ENCODE measurements at regions not wholly inside any gene's neighbourhood (a gene's known extent, or its start where the extent isn't known, plus 50 kb on each side); places are given as distances from the start of the nearest gene placed in this dataset.
"Not testable (repeated sequence)": the region's sequence is repeated elsewhere in the genome, so short reads cannot be mapped to it uniquely, and the experiment has no call there.

DNA sequence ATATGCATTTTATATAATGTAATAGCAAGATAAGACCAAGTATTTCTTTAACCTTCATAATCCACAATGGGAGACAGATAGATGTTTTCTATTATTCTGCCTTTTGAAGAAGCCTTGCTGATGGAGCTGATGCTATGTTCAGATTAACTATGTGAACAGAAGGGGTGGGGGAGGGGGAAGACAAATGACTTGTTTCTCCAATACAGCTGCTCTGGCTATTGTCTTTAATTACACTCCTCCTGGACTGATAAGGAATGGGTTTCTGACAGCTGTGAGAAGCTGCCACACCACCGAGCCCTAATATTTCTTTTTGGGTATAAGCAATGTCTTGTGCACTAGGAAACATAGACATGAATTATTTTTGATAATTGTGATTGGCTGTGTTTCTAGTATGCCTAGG lies 62.0 kb downstream of the CAVIN4 start:
- DNase-seq = peak; percentile 79

DNA sequence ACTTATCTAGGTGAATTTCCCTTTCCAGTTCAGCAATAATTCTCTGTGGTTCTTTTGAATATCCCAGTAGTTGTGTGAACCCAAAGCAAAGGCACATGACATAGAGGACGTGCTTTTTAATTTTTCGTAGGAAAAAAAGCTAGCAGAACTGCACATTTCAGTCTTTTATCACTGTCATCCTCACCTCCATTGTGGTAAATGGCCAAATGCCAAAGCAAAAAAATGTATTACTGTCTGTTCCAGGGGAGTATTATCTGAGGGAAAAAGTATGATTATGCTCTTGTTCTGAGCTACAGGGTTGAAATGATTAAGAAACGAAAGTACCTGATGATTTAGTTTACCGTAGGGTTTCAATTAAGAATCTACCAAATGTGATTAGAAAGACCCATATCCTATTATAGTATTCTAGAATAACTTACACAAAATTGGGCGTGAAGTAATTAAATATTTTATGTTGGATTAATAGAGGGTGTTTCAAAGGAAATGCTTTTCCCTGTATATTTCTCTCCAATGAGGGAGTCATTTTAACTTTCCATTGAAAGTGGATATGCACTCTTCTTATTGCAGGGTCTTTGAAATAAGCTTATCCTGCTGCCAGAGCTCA lies 62.7 kb downstream of the CAVIN4 start:
- DNase-seq = no peak

DNA sequence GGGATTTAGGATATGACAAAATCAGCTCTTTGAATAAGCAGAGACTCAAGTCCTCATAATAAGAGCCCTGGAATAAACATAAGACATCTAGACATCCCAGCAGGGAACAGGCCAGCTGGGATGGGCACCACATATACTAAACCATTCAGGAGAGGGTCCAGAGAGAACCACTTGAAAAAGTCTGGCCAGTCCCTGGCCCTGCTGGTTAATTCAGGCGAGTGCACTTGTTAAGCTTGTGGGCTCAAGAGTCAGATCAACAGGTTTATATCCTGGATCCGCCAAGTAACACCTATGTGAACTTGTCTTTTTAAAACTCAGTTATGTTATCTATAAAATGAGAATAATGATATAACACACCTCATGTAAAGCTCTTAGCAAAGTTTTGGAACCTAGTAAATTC lies 63.3 kb downstream of the CAVIN4 start:
- no peak for DNase-seq

DNA sequence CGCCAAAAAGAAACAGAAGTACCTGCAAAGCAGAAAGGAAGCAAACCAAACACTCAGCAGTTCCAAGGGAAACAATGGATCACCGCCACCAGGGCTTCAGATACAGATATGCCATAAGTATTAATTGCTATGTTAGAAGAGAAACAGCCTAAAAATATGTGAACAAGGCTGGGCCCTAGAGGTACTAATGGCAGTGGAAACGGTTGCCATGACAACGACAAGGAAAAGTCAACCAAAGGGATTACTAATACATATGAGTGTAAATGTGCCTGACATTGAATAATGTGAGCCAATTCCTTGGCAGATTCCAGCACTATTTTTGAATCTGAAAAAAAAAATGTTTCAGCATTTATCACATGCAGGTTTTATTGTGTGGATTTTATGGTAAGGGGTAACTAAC lies 75.0 kb downstream of the CAVIN4 start:
- DNase-seq = peak; percentile 38

DNA sequence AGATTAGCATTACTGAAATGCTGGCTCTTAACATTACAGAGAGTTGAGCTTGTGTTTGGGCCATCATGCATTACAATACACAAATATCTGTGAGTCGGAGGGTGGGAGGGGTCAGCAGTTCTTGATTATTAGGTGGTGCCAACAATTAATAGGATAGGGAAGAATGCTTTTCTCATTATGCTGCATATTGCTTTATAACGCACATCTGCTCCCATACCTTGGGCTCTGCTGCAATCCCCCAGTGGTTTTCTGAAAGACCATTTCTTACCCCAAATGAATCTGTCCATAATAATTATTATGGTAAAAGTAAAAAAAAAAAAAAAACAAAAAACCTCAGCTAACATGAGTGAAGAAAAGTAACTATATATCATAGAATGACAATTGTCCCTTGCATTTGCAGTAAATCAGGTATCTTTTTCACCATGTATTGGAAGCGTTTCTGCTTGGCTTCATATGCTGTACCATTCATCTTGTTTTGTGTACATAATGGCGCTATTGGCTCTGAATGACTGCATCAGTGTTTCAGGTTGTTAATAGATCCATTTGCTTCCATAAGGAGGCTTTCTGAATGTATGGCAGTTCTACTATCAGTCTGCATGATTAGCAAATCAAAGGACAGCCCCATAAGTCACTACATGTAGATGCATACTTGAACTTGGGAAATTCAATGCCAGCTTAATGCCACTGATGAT lies 75.9 kb downstream of the CAVIN4 start:
- DNase-seq = no peak

DNA sequence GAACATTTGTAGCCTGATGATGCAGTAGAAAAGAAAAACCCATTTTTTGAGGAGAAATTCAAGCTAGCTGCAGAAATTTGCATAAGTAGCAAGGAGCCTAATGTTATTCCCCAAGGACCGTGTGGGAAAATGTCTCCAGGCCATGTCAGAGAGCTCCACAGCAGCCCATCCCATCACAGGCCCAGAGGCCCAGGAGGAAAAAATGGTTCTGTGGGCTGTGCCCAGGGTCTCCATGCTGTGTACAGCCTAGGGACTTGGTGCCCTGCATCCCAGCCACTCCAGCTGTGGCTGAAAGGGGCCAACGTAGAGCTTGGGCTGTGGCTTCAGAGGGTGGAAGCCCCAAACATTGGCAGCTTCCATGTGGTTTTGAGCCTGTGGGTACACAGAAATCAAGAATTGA lies 79.0 kb downstream of the CAVIN4 start:
- DNase-seq = not testable (repeated sequence)

DNA sequence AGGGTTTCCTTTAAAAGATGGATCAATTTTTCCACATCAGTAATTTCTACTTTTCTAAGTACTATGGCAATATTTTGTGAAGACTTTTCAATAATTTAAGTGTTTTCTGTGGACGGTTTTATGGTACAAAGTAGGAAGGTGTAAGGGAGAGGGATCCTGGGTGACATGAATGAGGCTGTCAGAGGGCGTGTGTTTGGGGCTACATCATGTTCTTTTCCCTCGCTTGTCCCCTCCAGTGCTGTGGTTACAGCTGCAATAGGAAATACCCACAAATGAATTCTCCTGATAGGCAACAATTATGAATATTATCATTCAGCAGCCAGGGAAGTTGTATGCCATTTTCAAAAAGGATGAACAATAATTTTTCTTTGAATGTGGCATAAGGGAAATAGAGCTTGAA lies 83.8 kb downstream of the CAVIN4 start:
- DNase-seq = no peak

DNA sequence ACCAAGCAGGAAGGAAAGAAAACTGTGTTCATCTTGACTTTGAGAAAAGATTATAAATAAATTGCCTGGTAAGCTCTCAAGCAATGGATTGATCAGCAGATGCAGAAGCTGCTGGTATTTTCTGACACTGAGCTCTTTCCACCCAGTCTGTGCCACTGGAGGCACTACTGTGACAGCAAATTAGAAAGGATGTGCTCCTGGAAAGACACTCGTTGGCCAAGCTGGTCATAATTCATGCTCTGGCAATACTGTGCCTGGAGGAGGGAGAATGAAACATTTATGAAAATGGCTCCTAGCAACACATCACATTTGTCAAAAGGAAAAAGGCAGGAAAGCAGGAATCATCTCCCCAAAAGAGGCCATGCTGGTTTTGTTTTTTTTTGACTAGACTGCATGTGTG lies 84.2 kb downstream of the CAVIN4 start:
- DNase-seq = peak; percentile 24

DNA sequence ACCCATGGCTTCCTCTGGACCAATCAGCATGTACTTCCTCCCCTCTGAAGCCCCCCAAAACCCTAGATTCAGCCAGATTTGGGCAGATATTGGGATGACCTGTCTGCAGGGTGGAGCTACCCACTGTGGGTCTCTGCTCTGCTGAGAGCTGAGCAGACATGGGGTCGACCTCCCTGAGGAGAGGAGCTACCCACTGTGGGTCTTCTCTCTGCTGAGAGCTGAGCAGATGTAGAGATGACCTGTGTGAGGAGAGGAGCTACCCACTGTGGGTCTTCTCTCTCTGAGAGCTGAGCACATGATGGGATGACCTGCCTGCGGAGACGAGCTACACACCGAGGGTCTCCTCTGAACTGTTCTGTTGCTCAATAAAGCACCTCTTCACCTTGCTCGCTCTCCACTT lies 89.6 kb downstream of the CAVIN4 start:
- DNase-seq = no peak

DNA sequence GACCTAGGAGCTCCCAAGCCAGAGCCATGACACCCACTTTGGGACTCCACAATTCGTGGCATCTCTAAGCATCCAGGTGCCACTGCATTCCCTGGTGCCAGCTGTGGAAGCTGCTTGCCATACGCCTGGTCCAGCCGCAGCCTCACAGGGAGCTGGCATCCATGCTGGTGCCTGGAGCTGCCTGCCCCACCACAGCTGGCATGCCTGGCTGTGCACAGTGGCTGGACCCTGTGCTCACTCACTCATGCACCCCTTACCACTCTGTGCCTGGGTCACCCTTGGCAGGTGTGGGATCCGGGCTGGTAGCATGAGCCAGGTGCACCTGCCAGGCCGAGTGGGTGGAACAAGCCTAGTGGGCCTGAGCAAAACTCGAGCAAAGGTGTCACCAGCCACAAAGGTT lies 90.1 kb downstream of the CAVIN4 start:
- DNase-seq = no peak

DNA sequence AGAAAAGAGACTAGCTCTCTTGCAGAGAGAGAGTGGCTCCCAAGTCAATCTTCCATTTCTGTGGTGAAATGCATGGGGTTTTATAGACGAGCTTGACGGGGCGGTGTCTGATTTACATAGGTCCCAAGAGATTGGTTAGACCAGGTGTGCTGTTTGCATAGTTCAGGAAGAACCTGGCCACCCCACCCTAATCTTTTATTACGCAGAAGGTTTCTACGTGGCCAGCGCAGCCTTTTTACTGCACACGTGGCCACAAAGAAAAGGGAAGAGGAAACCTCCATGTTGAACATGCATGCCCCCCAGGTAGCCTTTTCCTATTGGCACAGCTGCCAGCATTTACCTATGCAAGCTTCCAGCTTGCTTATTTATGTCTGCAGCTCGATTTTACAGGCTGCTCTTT lies 92.1 kb downstream of the CAVIN4 start:
- DNase-seq = peak; percentile 91

DNA sequence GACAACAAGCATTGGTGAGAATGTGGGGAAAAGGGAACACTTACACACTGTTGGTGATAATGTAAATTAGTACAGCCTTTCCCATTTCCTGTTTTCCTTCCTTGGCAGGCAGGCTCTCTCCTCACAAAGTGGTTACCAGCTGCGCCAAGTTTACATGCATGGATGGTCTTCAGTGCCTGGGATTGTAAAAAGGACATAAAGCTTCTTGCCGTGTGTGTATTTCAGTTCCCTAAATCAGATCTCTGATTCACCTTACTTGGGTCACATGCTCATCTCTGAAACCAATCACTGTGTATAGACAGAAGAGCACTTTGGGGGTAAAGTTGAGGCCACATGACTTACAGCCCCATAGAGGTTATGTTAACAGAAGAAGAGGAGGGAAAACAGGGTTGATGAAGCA lies 92.8 kb downstream of the CAVIN4 start:
- peak; percentile 91 for DNase-seq

DNA sequence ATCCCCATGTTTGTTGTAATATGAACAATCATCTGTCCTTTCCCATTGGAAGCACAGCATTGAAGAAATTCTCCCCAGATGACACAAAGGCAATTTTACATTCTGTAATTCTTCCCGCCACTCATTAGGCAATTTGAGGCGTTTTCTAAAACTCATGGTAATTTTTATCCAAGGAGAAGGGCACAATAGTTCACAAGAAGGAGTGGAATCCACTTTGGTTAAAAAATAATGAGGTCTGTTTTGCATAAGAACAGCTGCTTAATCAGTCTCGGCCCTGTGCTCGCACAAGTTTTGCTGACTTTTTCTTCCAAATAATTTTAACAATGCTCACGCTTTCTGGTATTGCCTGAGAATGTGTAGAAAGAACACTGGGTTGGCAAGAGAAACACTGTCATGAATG lies 94.0 kb downstream of the CAVIN4 start:
- no peak for DNase-seq

DNA sequence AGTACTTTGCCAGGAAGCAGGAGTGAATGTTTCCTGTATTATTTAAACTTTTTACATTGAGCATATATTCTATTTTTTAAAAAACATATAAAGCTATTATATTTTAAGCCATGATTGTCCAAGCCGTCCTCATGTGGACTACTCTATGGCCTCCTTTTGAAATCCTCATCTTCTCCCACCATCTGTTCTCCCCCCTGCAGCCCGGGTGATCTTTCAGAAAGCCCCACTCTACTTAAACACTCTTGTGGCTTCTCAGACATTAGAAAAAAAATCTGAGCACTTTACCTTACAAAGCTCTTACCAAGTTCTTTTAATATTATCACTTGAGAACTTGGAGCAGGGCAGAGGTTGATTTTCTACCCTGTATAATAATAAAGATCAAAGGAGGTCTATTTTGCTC lies 95.4 kb downstream of the CAVIN4 start:
- DNase-seq = no peak

DNA sequence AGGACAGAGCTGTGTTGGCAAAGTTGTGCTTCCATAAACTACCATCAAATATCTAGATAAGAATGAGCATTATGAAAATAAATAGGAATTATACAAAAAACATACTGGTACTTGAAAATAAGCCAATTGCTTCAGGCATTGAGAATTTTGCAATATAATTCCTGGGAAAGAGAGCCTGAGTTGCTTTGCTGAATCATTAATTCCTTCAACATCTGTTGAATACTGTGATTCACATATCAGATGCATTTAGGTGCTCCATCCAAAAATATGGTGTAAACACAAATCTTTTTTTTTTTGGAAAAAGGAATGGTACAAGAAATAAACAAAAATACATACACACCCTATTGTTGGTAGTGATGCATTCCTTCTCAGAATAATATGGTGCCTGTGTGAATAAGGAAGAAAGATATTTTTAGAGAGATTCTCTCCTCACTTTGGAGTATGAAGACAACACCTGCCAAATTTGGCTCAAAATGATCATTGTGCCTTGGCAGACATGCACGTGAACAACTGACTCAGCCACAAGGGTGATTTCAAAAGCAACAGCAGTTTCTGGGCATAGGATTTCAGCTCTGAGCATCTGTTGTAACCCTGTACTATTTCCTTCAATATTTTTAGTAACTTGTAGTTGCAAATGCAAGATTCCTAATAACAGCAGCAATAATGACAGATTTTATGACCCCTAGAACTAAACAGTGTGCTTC lies 96.7 kb downstream of the CAVIN4 start:
- no peak for DNase-seq

DNA sequence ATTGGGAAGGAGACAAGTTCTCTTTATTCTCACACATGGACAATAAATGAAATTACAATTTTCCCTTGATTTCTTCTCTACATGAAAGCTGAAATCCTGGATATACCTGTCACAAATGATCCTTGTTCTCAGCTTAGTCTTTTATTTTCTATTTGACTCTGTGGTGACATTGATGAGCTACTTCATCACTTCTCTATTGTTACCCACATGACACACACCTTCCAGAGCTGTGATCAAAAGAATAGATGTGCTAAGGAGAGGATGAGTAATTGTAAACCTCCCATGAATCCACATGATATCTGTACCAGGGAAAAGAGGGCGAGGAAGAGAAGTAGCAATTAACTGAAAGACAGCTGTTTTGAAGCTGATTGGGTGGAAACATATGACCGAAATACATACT lies 102.0 kb downstream of the CAVIN4 start:
- DNase-seq = peak; percentile 65

DNA sequence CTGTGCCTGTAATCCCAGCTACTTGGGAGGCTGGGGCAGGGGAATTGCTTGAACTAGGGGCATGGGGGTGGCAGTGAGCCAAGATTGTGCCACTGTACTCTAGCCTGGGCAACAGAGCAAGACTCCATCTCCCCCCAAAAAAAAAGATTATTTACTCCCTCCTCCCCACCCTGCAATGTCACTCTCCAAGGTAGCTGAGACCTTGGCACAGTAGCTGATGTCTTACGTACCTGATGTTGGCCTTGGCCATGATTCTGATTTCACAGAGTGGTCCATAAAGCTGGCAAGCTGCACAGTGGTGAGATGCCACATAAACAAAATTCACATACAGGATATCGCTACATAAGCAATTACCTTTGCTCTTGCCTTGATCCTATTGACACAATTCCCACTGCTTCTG lies 108.5 kb downstream of the CAVIN4 start:
- DNase-seq = no peak

DNA sequence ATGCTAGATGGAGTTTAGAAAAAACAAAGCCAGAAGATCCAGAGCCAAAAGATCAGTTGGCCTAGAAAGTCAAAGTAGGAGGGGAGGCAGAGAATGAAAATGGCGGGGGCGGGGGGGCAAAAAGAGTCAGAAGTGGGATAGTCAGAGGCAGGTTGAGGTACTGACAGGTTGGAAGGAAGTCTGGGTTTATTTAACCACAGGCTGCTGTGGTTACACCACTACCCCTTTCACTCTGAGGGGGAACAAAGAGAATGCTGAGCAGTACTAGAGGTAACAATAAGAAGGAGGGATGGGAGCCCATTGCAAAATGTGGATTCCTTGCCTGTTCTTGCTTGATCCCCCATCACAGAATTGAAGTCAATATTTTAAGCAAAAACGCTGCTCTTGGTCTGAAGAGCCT lies 111.8 kb downstream of the CAVIN4 start:
- DNase-seq = no peak

DNA sequence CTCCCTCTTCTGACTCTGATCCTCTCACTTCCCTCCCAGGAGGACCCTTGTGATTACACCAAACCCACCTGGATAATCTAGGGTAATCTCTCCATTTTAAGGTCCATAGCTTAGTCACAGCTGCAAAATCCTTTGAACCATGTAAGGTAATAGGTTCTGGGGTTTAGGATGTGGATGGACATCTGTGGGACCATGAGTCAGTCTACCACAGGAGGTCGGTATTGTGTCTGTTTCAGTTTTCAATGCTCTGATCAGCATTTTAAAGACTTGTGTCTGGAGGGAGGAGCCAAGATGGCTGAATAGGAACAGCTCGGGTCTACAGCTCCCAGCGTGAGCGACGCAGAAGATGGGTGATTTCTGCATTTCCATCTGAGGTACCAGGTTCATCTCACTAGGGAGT lies 112.6 kb downstream of the CAVIN4 start:
- DNase-seq = peak; percentile 19

DNA sequence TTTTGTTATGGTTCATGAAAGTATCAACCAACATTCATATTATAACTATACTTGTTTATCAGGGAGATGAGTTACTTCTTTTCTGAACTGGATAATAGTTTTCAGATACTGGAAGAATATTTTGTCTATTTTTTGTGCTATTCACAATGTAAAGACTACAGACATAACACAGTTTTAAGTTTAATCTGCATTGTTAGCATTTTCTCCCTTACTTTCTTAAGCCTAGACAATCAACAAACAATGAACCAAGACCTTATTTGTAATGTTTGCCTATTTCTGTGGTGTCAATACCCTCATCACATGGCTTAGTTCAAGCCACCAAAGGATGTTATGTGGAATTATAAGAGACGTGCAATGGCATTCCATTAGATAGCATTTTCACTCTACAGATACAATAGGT lies 119.5 kb downstream of the CAVIN4 start:
- no peak for DNase-seq

DNA sequence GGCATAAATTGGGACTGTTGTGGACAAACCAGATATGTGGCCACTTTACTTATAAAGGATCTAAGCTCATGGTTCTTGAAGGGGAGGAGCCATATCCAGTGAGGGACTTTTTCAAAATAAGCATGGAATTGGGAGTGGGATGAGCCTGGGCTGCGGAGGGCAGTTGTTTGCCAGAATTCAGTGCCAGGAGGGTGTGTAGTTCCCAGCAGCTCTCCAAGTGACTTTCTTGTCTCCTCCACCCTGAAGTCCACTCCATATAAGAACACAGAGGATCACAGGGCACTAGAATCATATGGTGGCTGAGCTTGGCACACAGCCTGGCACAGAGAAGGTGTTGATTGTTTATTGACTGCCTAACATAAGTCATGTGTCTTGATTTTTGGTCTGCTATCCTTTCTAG lies 121.1 kb downstream of the CAVIN4 start:
- no peak for DNase-seq

DNA sequence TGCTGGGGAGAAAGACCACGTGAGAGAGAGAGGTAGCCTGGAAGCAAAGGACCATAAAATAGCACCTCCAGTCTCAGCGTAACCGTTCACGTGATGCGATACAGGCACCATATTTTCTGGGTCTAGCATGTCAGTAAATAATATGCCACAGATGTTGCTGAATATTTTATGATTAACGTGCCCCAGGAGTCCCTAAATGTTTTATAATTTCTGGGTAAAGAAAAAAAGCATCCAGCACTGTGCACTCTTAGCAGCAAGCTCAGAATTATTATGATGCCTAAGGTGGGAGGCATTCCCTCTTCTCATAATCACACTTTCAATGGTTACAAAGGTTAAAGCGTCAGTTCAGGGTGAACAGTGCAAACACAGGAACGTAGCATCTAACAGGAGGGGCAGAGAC lies 121.8 kb downstream of the CAVIN4 start:
- DNase-seq = no peak

DNA sequence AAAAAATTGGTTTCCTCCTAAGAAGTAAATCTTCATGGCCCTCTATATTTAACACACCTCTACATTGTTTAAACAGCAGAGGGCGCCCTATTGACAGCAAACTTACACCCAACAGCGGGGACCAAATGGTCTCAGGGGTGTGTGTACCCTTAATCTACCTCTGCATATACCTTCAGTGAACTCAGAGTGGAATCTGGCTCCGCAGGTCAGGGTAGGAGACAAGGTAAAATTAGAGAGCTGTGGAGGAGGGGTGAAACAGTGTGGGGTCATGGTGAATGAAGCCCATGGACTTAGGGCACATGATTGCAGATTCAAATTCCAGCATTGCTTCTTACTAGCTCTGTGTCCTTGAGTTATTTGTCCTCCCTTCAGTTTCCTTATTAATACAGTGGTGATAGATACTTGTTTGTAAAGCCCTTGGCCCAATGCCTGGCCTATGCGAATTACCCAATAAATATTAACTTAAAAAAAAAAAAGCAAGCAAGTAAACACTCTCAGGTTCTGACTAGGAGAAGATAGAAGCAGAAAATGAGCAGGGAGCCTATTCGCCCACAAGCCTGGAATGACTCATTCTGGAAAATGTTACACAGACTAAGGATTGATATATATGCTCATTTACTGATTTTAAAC lies 122.9 kb downstream of the CAVIN4 start:
- peak; percentile 66 for DNase-seq

Data from NCI-H69 (cell line).